OCI-LY1 (cell line): ENCODE measurements at regions not wholly inside any gene's neighbourhood (a gene's known extent, or its start where the extent isn't known, plus 50 kb on each side); places are given as distances from the start of the nearest gene placed in this dataset.

Source experiments
- H2AFZ ChIP-seq: fragments of 200-600 bp; sonication (generic), shearing (Covaris generic); 2 replicates; pipeline ENCODE4 v1.6.0; 2014; ENCODE audit warnings: antibody characterized with exemption, mild to moderate bottlenecking, low read length
- H3F3A ChIP-seq: fragments of 200-600 bp; sonication (generic), shearing (Covaris generic); 2 replicates; pipeline ENCODE4 v1.6.0; 2014; ENCODE audit warnings: mild to moderate bottlenecking, antibody characterized with exemption, low read length, moderate library complexity; ENCODE audit not compliant: insufficient read depth
- H3K27ac ChIP-seq: fragments of 200-600 bp; sonication (generic); 2 replicates; pipeline ENCODE4 v1.5.1; 2014; ENCODE audit warnings: low read length, mixed run types, mild to moderate bottlenecking, low read depth; ENCODE audit not compliant: poor library complexity, severe bottlenecking
- H3K27me3 ChIP-seq: fragments of 200-600 bp; sonication (generic); 2 replicates; pipeline ENCODE4 v1.6.0; 2014; ENCODE audit warnings: antibody characterized with exemption, mild to moderate bottlenecking, low read length, moderate library complexity; ENCODE audit not compliant: insufficient read depth
- H3K36me3 ChIP-seq: fragments of 200-600 bp; sonication (generic); 2 replicates; pipeline ENCODE4 v1.6.1; 2014; ENCODE audit warnings: mild to moderate bottlenecking, antibody characterized with exemption, low read length, moderate library complexity, mixed read lengths; ENCODE audit not compliant: insufficient read depth
- H3K4me1 ChIP-seq: fragments of 200-600 bp; sonication (generic); 2 replicates; pipeline ENCODE4 v1.5.1; 2014; ENCODE audit warnings: mild to moderate bottlenecking, low read length, moderate library complexity; ENCODE audit not compliant: insufficient read depth, severe bottlenecking
- H3K4me2 ChIP-seq: fragments of 200-600 bp; sonication (generic), shearing (Covaris generic); 2 replicates; pipeline ENCODE4 v1.6.1; 2014; ENCODE audit warnings: low read length
- H3K4me3 ChIP-seq: fragments of 200-600 bp; sonication (generic); 2 replicates; pipeline ENCODE4 v1.5.1; 2014; ENCODE audit warnings: low read length, low read depth, mild to moderate bottlenecking, mixed read lengths; ENCODE audit not compliant: poor library complexity, severe bottlenecking
- H3K79me2 ChIP-seq: fragments of 200-600 bp; shearing (Covaris generic); 2 replicates; pipeline ENCODE4 v1.6.1; 2016; ENCODE audit warnings: mixed run types, low read length, mixed read lengths; ENCODE audit not compliant: insufficient read depth
- H3K9ac ChIP-seq: fragments of 200-600 bp; sonication (generic), shearing (Covaris generic); 2 replicates; pipeline ENCODE4 v1.6.1; 2014; ENCODE audit warnings: mild to moderate bottlenecking, low read length, mixed read lengths
- H3K9me2 ChIP-seq: fragments of 200-600 bp; sonication (generic), shearing (Covaris generic); 2 replicates; pipeline ENCODE4 v1.6.1; 2014; ENCODE audit warnings: low read depth, mild to moderate bottlenecking, low read length, mixed read lengths
- H3K9me3 ChIP-seq: fragments of 200-600 bp; shearing (Covaris generic); 2 replicates; pipeline ENCODE4 v1.6.1; 2014; ENCODE audit warnings: low read length, mixed read lengths
- H4K20me1 ChIP-seq: fragments of 200-600 bp; sonication (generic), shearing (Covaris generic); 2 replicates; pipeline ENCODE4 v1.6.0; 2016; ENCODE audit warnings: mild to moderate bottlenecking, low read length; ENCODE audit not compliant: insufficient read depth
- EZH2 ChIP-seq: fragments of 200-600 bp; sonication (generic), shearing (Covaris generic); IDR thresholded peaks from 2 replicates; pipeline ENCODE4 v1.8.0; 2017; ENCODE audit warnings: borderline replicate concordance, mixed run types, mild to moderate bottlenecking, antibody characterized with exemption, low read length, moderate library complexity, mixed read lengths
- TF ChIP-seq, protein P1 (sequence below): fragments of 200-600 bp; sonication (generic), shearing (Covaris generic); IDR thresholded peaks from 2 replicates; pipeline ENCODE4 v1.5.1; 2017; ENCODE audit warnings: mild to moderate bottlenecking, antibody characterized with exemption, low read length, moderate library complexity, mixed read lengths

DNA sequence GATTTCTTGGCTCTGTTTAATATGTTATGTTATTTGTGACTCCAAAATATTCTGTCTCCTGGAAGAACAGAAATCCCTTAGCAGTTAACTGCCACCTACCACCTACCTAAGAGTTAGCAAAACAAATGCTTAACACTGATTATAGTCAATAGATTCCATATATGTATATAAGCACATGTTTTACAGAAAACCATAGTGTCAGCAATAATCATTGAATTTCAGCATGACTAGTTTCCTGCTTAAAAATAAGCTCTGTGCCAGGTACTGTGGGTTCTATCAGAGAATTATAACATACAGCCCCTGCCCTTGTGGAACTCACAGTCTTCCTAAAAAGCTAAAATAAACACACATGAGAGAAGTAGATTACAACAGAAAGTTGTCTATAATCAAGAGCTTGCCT is 561.9 kb upstream of the CAMK1G start:
- Histone ChIP-seq H3K9me3 (no peaks in the 10 kb centered on the region), H3K4me1 (no peaks in the 10 kb centered on the region), H3K36me3 (no peaks in the 10 kb centered on the region), H3K9ac (no peak overlapping the region), H4K20me1 (no peaks in the 10 kb centered on the region), H2AFZ (no peak overlapping the region), H3K9me2 (no peaks in the 10 kb centered on the region), H3K4me2 (no peak overlapping the region), H3K27me3 (no peaks in the 10 kb centered on the region), H3K79me2 (no peaks in the 10 kb centered on the region), H3K27ac (no peak overlapping the region), H3K4me3 (no peak overlapping the region), H3F3A (no peaks in the 10 kb centered on the region)
- no peak for TF ChIP-seq EZH2
- TF ChIP-seq, protein P1, sequence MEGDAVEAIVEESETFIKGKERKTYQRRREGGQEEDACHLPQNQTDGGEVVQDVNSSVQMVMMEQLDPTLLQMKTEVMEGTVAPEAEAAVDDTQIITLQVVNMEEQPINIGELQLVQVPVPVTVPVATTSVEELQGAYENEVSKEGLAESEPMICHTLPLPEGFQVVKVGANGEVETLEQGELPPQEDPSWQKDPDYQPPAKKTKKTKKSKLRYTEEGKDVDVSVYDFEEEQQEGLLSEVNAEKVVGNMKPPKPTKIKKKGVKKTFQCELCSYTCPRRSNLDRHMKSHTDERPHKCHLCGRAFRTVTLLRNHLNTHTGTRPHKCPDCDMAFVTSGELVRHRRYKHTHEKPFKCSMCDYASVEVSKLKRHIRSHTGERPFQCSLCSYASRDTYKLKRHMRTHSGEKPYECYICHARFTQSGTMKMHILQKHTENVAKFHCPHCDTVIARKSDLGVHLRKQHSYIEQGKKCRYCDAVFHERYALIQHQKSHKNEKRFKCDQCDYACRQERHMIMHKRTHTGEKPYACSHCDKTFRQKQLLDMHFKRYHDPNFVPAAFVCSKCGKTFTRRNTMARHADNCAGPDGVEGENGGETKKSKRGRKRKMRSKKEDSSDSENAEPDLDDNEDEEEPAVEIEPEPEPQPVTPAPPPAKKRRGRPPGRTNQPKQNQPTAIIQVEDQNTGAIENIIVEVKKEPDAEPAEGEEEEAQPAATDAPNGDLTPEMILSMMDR: no peak

DNA sequence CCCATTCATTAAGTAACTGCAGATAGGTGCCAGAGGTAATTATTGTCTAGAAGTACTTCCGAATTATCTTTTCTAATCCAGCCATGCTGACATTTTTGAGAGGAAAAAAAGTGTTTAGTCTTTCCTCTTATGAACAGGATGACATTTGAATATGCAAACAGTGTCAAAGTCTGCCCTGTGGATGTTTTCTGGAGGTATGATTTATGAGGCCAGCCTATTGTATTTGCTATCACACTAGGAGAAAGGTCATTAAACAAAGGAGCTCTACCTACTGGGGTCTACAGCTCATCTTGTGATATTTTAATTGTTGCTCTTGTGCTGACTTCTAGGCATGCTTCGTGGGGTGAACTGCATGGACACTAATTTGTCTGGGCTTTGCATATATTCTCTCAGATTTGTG is 559.7 kb upstream of the CAMK1G start:
- Histone ChIP-seq H3K4me1 (no peaks in the 10 kb centered on the region), H3K4me2 (no peak overlapping the region), H3K9me2 (no peaks in the 10 kb centered on the region), H4K20me1 (no peaks in the 10 kb centered on the region), H3F3A (no peaks in the 10 kb centered on the region), H3K36me3 (no peaks in the 10 kb centered on the region), H3K9me3 (no peaks in the 10 kb centered on the region), H3K4me3 (no peak overlapping the region), H3K79me2 (no peaks in the 10 kb centered on the region), H3K27me3 (no peaks in the 10 kb centered on the region), H3K27ac (no peak overlapping the region), H2AFZ (no peak overlapping the region), H3K9ac (no peak overlapping the region)
- no peak for TF ChIP-seq EZH2
- TF ChIP-seq, protein P1: no peak

DNA sequence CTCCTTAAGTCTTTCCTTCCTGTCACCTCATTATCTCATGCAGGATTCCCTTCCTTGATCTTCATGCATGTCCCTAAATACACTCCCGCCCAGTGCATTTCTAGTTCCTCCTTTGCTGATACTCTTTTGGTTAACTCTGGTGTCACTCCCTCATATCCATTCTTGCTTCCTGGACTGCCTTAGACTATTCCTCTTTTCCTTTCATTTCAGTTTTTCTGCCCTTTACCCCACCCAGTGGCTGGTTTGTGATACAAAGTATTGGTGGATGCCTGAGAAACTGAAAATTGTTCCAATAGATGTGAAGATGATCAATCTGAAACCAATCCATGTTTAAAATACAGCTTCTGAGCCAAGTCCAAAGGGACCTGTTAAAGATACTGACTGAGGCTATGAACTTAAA is 553.8 kb upstream of the CAMK1G start:
- Histone ChIP-seq H3K79me2 (no peaks in the 10 kb centered on the region), H3K36me3 (no peaks in the 10 kb centered on the region), H3K27me3 (no peaks in the 10 kb centered on the region), H3K4me3 (no peak overlapping the region), H3K4me1 (no peaks in the 10 kb centered on the region), H3K9me2 (no peaks in the 10 kb centered on the region), H3K27ac (no peak overlapping the region), H3K9me3 (no peaks in the 10 kb centered on the region), H4K20me1 (no peaks in the 10 kb centered on the region), H2AFZ (no peak overlapping the region), H3K4me2 (no peak overlapping the region), H3K9ac (no peak overlapping the region), H3F3A (no peaks in the 10 kb centered on the region)
- no peak for TF ChIP-seq EZH2
- TF ChIP-seq, protein P1: no peak
